ENCODE measurements at regions not wholly inside any gene's neighbourhood (a gene's known extent, or its start where the extent isn't known, plus 50 kb on each side); places are given as distances from the start of the nearest gene placed in this dataset.
A peak's percentile ranks its signal among the peaks of the same experiment; 100 is the strongest.
"Not testable (repeated sequence)": the region's sequence is repeated elsewhere in the genome, so short reads cannot be mapped to it uniquely, and the experiment has no call there.

DNA sequence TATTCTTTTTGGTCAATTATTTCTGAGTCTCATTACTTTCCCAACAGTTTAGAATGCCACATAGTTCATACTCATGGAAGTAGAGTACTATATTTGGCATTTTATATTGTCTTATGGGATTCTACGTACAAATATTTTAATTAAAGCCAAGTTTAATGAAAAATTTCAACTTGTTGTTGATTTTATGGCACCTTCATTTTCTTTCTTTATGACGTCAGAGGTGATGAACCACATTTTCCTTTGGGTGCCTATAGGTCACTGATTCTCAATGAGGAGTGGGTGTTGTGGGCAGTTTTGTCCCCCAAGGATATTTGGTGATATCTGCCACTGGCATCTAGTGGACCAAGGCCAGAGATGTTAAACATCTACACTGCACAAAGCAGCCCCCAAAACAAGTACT is 1071.3 kb downstream of the NXPH1 start:
- no peaks in the 10 kb centered on the region for H3K36me3 ChIP-seq
- no peak for ATAC-seq
- no peak for DNase-seq
- TF ChIP-seq, protein P1, sequence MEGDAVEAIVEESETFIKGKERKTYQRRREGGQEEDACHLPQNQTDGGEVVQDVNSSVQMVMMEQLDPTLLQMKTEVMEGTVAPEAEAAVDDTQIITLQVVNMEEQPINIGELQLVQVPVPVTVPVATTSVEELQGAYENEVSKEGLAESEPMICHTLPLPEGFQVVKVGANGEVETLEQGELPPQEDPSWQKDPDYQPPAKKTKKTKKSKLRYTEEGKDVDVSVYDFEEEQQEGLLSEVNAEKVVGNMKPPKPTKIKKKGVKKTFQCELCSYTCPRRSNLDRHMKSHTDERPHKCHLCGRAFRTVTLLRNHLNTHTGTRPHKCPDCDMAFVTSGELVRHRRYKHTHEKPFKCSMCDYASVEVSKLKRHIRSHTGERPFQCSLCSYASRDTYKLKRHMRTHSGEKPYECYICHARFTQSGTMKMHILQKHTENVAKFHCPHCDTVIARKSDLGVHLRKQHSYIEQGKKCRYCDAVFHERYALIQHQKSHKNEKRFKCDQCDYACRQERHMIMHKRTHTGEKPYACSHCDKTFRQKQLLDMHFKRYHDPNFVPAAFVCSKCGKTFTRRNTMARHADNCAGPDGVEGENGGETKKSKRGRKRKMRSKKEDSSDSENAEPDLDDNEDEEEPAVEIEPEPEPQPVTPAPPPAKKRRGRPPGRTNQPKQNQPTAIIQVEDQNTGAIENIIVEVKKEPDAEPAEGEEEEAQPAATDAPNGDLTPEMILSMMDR (IDR thresholded peaks at IDR 0.05) = no peak
- no peaks in the 10 kb centered on the region for H3K27me3 ChIP-seq
- H3K27ac ChIP-seq = no peak overlapping the region
- no peaks in the 10 kb centered on the region for H3K9me3 ChIP-seq
- intact Hi-C loops (cut with DNase I) = no loop called here
- H3K4me3 ChIP-seq = no peak overlapping the region
- H3K4me1 ChIP-seq = no peaks in the 10 kb centered on the region

DNA sequence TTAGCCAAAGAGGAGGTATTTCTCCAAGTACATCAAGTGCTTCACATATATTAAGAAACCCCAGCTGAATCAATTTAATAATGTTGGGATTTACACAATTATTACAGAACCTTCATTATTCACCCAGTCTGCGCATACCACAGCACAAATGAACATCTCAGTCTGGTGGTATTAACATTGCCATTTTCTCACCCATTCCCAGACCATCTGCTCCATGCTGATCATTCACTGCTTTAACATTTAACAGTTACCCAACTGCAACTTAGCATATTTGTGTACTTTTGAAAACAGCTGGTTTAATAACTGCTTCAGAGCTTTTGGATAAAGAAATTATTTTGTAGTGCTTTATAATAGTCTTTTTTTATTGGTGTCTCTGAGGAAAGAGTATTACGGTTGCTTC is 1072.1 kb downstream of the NXPH1 start:
- Histone ChIP-seq H3K27me3 (no peaks in the 10 kb centered on the region), H3K9me3 (no peaks in the 10 kb centered on the region), H3K36me3 (no peaks in the 10 kb centered on the region), H3K27ac (no peak overlapping the region), H3K4me1 (no peaks in the 10 kb centered on the region), H3K4me3 (no peak overlapping the region)
- no peak for ATAC-seq
- TF ChIP-seq, protein P1 (IDR thresholded peaks at IDR 0.05) = no peak
- DNase-seq = no peak
- intact Hi-C loops (cut with DNase I) = no loop called here

DNA sequence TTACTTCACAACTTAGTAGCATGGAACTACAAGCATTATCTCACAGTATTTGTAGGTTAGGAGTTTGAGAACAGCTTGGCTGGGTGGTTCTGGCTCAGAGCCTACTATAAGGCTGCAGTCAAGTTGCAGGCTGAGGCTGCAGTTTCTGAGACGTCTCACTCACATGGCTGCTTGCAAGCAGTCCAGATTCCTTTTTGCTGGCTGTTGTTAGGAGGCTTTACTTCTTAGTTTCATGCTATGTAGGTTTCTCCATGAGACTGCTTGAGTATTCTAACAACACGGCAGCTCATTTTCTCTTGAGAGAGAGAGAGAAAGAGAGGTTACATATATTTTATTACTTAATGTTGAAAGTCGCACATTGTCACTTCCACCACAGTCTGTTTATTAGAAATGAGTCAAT is 1073.9 kb downstream of the NXPH1 start:
- H3K9me3 ChIP-seq = no peaks in the 10 kb centered on the region
- no peaks in the 10 kb centered on the region for H3K36me3 ChIP-seq
- no peaks in the 10 kb centered on the region for H3K27me3 ChIP-seq
- H3K4me1 ChIP-seq = no peaks in the 10 kb centered on the region
- ATAC-seq (no peak), DNase-seq (peak in 2 of 4 donors; percentile 47 to 79)
- TF ChIP-seq, protein P1 (IDR thresholded peaks at IDR 0.05) = no peak
- H3K27ac ChIP-seq = no peak overlapping the region
- H3K4me3 ChIP-seq = no peak overlapping the region
- intact Hi-C loops (cut with DNase I) = no loop called here

DNA sequence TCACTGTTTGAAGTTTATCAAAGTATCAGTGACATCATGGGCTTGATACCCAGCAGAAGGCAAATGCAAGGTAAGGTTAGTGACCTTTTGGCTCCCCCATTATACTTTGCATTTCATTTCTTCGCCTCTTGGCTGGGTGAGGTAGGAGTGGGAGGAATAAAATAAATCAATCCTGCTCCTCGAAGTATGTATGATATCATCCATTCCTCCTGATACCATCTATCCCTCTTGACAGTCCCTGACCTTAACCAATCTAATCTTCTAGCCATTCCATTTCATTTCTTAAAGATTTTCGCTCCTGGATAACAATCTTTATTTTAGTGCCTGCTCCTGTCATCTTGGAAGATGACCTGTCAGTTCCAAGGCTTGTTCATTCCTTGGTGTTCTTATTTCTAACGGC is 1083.3 kb downstream of the NXPH1 start:
- intact Hi-C loops (cut with DNase I) = no loop called here
- Histone ChIP-seq H3K4me3 (no peak overlapping the region), H3K9me3 (peaks cover 0 to 4% of the 10 kb centered on the region in 2 donors), H3K27me3 (no peaks in the 10 kb centered on the region), H3K27ac (no peak overlapping the region), H3K36me3 (no peaks in the 10 kb centered on the region), H3K4me1 (no peaks in the 10 kb centered on the region)
- no peak for ATAC-seq
- DNase-seq = no peak
- TF ChIP-seq, protein P1 (IDR thresholded peaks at IDR 0.05) = no peak

DNA sequence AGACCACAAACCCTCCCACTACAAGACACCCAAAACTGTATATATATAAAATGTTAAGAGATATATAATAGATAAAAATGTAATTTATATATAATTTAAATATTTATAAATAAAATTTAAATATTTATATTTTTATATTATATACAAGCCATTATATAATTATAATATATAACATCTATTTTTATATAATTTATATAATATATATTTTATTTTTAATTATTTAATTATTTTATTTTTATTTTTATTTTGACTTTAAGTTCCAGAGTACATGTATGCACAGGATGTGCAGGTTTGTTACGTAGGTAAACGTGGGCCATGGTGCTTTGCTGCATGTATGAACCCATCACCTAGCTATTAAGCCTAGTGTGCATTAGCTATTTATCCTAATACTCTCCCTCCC is 1090.2 kb downstream of the NXPH1 start:
- H3K36me3 ChIP-seq = no peaks in the 10 kb centered on the region
- H3K4me1 ChIP-seq = no peaks in the 10 kb centered on the region
- no peak overlapping the region for H3K4me3 ChIP-seq
- intact Hi-C loops (cut with DNase I) = no loop called here
- ATAC-seq (no peak), DNase-seq (no peak)
- TF ChIP-seq, protein P1 (IDR thresholded peaks at IDR 0.05) = no peak
- H3K27me3 ChIP-seq = no peaks in the 10 kb centered on the region
- H3K27ac ChIP-seq = no peak overlapping the region
- H3K9me3 ChIP-seq = peaks cover 0 to 2% of the 10 kb centered on the region in 2 donors

DNA sequence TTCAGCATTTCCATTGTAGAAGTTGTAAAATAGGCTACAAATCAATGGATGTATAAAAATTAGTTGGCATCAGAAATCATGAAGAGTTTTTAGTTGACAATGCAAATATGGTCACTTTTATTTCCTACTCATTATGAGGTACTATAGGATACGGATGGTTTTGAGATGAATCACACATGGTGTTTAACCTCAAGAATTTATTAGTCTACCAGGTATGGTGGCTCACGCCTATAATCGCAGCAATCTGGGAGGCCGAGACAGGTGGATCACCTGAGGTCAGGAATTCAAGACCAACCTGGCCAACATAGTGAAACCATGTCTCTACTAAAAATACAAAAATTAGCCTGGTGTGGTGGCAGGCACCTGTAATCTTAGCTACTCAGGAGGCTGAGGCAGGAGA is 1119.0 kb downstream of the NXPH1 start:
- H3K4me1 ChIP-seq; H3K27me3 ChIP-seq; H3K36me3 ChIP-seq; intact Hi-C loops (cut with DNase I); ATAC-seq; H3K27ac ChIP-seq; H3K4me3 ChIP-seq; H3K9me3 ChIP-seq; DNase-seq: not testable (repeated sequence)

Measured in left lung (tissue), 4 donors.